ENCODE measurements at regions not wholly inside any gene's neighbourhood (a gene's known extent, or its start where the extent isn't known, plus 50 kb on each side); places are given as distances from the start of the nearest gene placed in this dataset.

GRCh38 chr16:31745900-31746299 is 127.7 kb upstream of the ZNF267 start:
- Histone ChIP-seq H2BK12ac (ENCODE audit: low read depth, low read length) (no peak overlapping the region), H2BK20ac (ENCODE audit: low read length) (no peak overlapping the region), H4K91ac (replicated peaks; ENCODE audit: insufficient read length, low read length) (no peak overlapping the region), H3K56ac (replicated peaks; ENCODE audit: insufficient read length, low read depth, low read length) (no peak overlapping the region), H3K79me2 (ENCODE audit: control insufficient read depth in 1 of 2, insufficient read depth in 2 of 2, low read length in 2 of 2) (peaks cover 0 to 64% of the 10 kb centered on the region in 2 experiments; a peak in 2 of 4 replicates), H3K4me2 (ENCODE audit: insufficient read depth in 1 of 2, low read depth in 2 of 2, low read length in 2 of 2) (no peak overlapping the region), H3K4ac (replicated peaks; ENCODE audit: insufficient read length, low read depth, low read length) (no peak overlapping the region), H3K9me3 (ENCODE audit: insufficient read depth in 2 of 2, low read depth in 1 of 2, low read length in 1 of 2) (peaks cover 42 to 43% of the 10 kb centered on the region in 2 experiments), H4K5ac (ENCODE audit: insufficient read length, low read depth, low read length) (no peak overlapping the region), H2BK5ac (ENCODE audit: low read depth, low read length) (no peak overlapping the region), H3K4me3 (ENCODE audit: extremely low read depth in 1 of 4, insufficient read depth in 2 of 4, low read depth in 3 of 4, low read length in 4 of 4) (no peak overlapping the region), H2AK5ac (ENCODE audit: low read depth, low read length) (no peak overlapping the region), H3K79me1 (ENCODE audit: low read depth, low read length) (no peaks in the 10 kb centered on the region), H2AFZ (ENCODE audit: low read length) (no peak overlapping the region), H3K9ac (replicated peaks in 1 of 4; ENCODE audit: extremely low read depth in 1 of 4, low read depth in 3 of 4, low read length in 3 of 4) (no peak overlapping the region), H3K27ac (ENCODE audit: low read depth, low read length) (no peak overlapping the region), H3K36me3 (ENCODE audit: control insufficient read depth in 2 of 4, insufficient read depth in 4 of 4, low read length in 3 of 4) (peaks cover 0 to 24% (median 0%) of the 10 kb centered on the region in 4 experiments; a peak in 2 of 8 replicates), H3K4me1 (replicated peaks in 1 of 4; ENCODE audit: control insufficient read depth in 3 of 4, insufficient read depth in 4 of 4, low read length in 3 of 4) (no peaks in the 10 kb centered on the region), H3K27me3 (replicated peaks in 1 of 4; ENCODE audit: control insufficient read depth in 3 of 4, extremely low read depth in 1 of 4, insufficient read depth in 3 of 4, low read length in 3 of 4) (no peaks in the 10 kb centered on the region), H4K20me1 (replicated peaks in 1 of 2; ENCODE audit: control insufficient read depth in 1 of 2, insufficient read depth in 2 of 2, low read length in 2 of 2) (no peaks in the 10 kb centered on the region), H2BK120ac (replicated peaks; ENCODE audit: low read depth, low read length) (no peak overlapping the region), H4K8ac (ENCODE audit: extremely low read depth, insufficient read depth, low read length) (no peak overlapping the region), H3K23me2 (ENCODE audit: low read depth, low read length) (no peaks in the 10 kb centered on the region), H3K18ac (ENCODE audit: extremely low read depth, low read length) (no peak overlapping the region), H3K23ac (ENCODE audit: insufficient read length) (no peak overlapping the region), H3K14ac (ENCODE audit: insufficient read length) (no peak overlapping the region), H2BK15ac (ENCODE audit: low read length) (no peak overlapping the region)
- DNase-seq (ENCODE audit: low read depth in 1 of 2, low spot score in 2 of 2) (no peak), FAIRE-seq (no peak)
- WGBS, 2 experiments (ENCODE audit: extremely low coverage in 1 of 2, insufficient coverage in 1 of 2, insufficient read length in 1 of 2, insufficient replicate concordance in 2 of 2, low coverage in 1 of 2, low lambda C conversion rate in 2 of 2, missing lambda C conversion rate in 1 of 2): 89% methylated on average over 2 of the region's 2 CpGs; no CpG with 5 or more reads in 1 of the 2 experiments
- CTCF ChIA-PET (ENCODE audit: partially characterized antibody): no interaction called here
- POLR2A ChIA-PET (ENCODE audit: partially characterized antibody): no interaction called here
- no peak for TF ChIP-seq CTCF (IDR thresholded peaks at IDR 0.05; ENCODE audit: control extremely low read depth in 1 of 3, insufficient read depth in 1 of 3, low read depth in 1 of 3, low read length in 3 of 3)
- TF ChIP-seq MAX (IDR thresholded peaks at IDR 0.05): no peak
- TF ChIP-seq TAF1 (IDR thresholded peaks at IDR 0.05; ENCODE audit: low read depth, low read length): no peak
- no peak for TF ChIP-seq SAP30 (IDR thresholded peaks at IDR 0.05; ENCODE audit: insufficient read depth, insufficient replicate concordance, low read length)
- TF ChIP-seq USF2 (IDR thresholded peaks at IDR 0.05; ENCODE audit: low read length): no peak
- TF ChIP-seq EP300 (IDR thresholded peaks at IDR 0.05; ENCODE audit: borderline replicate concordance in 1 of 2, low read depth in 2 of 2, low read length in 2 of 2): no peak
- no peak for TF ChIP-seq CBX8 (IDR thresholded peaks at IDR 0.05; ENCODE audit: borderline replicate concordance, low read depth, low read length)
- TF ChIP-seq HDAC6 (IDR thresholded peaks at IDR 0.05; ENCODE audit: low read depth, low read length): no peak
- no peak for TF ChIP-seq RNF2 (IDR thresholded peaks at IDR 0.05; ENCODE audit: borderline replicate concordance, low read depth, low read length, missing control alignments, poor library complexity, severe bottlenecking)
